Right lobe of liver (tissue), 6 donors: ENCODE measurements at regions not wholly inside any gene's neighbourhood (a gene's known extent, or its start where the extent isn't known, plus 50 kb on each side); places are given as distances from the start of the nearest gene placed in this dataset.

Source experiments
- ATAC-seq, 4 donors: fragments of 200-7000 bp; cut with Tn5 transposase; one replicate each; pipeline ENCODE4 v1.9.1; 2020; ENCODE audit warnings: mild to moderate bottlenecking in 4 of 4, moderate library complexity in 4 of 4
- DNase-seq, 3 donors: peaks; one replicate each; pipeline ENCODE4 v3.0.0-alpha.2; 2020
- H3K27ac ChIP-seq, 3 donors: fragments of 200-600 bp; one replicate each; pipeline ENCODE4 v1.8.0; 2022
- H3K27me3 ChIP-seq, 2 donors: fragments of 200-600 bp; one replicate each; pipeline ENCODE4 v1.8.0; 2022
- H3K36me3 ChIP-seq, 4 donors: fragments of 200-600 bp; sonication (generic) in 1 of 4; one replicate each; pipeline versions ENCODE4 v1.5.1 to v1.8.0; 2017 to 2022; ENCODE audit warnings: control low read depth in 1 of 4
- H3K4me1 ChIP-seq, 4 donors: fragments of 200-600 bp; sonication (generic) in 1 of 4; one replicate each; pipeline versions ENCODE4 v1.5.1 to v1.8.0; 2017 to 2022; ENCODE audit warnings: control low read depth in 1 of 4
- H3K4me3 ChIP-seq, 3 donors: fragments of 200-600 bp; one replicate each; pipeline ENCODE4 v1.8.0; 2022
- H3K9me3 ChIP-seq, 4 donors: fragments of 200-600 bp; sonication (generic) in 1 of 4; one replicate each; pipeline versions ENCODE4 v1.5.1 to v1.8.0; 2017 to 2022; ENCODE audit warnings: control low read depth in 1 of 4
- CTCF ChIP-seq, 4 donors: fragments of 200-600 bp in 3 of 4; fragments of 450-650 bp in 1 of 4; IDR thresholded peaks; one replicate each; pipeline versions ENCODE4 v1.5.1 to v1.8.0; 2016 to 2022; ENCODE audit warnings: antibody characterized with exemption in 4 of 4, mild to moderate bottlenecking in 2 of 4
- POLR2A ChIP-seq: fragments of 450-650 bp; IDR thresholded peaks from one replicate; pipeline ENCODE4 v1.6.1; 2017; ENCODE audit warnings: antibody characterized with exemption, mild to moderate bottlenecking
- WGBS: methylation state at CpG from one replicate; pipeline ENCODE4 v1.1.6; 2018; ENCODE audit warnings: low coverage, low lambda C conversion rate; ENCODE audit not compliant: insufficient coverage; ENCODE audit errors: missing lambda C conversion rate; 5-methylcytosine and 5-hydroxymethylcytosine counted together
- intact Hi-C, 2 donors: fragments of 100-400 bp; cut with DNase I; formaldehyde crosslinking; loops; one replicate each; pipeline versions ENCODE4 v1.11.2 to v1.14.1; 2022
- donor health status: DM: no; HTN: yes; CAD: no.
- donor health status: DM: no; HTN: no; CAD: no.
- donor health status: DM: no; HTN: no; CAD: no.
- donor health status: DM: no; HTN: yes; CAD: no.
- donor health status: DM: no; HTN: yes; CAD: no.

- TF ChIP-seq CTCF (IDR thresholded peaks at IDR 0.05) (no peak), POLR2A (no peak)
- no peaks in the 10 kb centered on the region for H3K36me3 ChIP-seq
- no peak overlapping the region for H3K4me3 ChIP-seq
- H3K4me1 ChIP-seq: no peaks in the 10 kb centered on the region
- ATAC-seq: no peak
- no peaks in the 10 kb centered on the region for H3K27me3 ChIP-seq
- no peak for DNase-seq
- intact Hi-C loops: no loop called here
- no peaks in the 10 kb centered on the region for H3K9me3 ChIP-seq
- WGBS: 79% methylated on average over 2 of the region's 2 CpGs
- no peak overlapping the region for H3K27ac ChIP-seq
Measured at GRCh38 chr1:88063605-88064004, 620.5 kb upstream of the PKN2 start.

GRCh38 chr1:88068407-88068960, 615.6 kb upstream of the PKN2 start:
- DNase-seq (no peak), ATAC-seq (no peak)
- Histone ChIP-seq H3K4me1 (no peaks in the 10 kb centered on the region), H3K9me3 (no peaks in the 10 kb centered on the region), H3K36me3 (no peaks in the 10 kb centered on the region), H3K27ac (no peak overlapping the region), H3K27me3 (no peaks in the 10 kb centered on the region), H3K4me3 (no peak overlapping the region)
- 88% methylated on average over 4 of the region's 5 CpGs for whole genome bisulfite sequencing
- intact Hi-C loops: no loop called here
- TF ChIP-seq POLR2A (no peak), CTCF (IDR thresholded peaks at IDR 0.05) (no peak)

- ATAC-seq: no peak
- intact Hi-C loops: no loop called here
- no peak overlapping the region for H3K27ac ChIP-seq
Measured at GRCh38 chr1:88070956-88071355, 613.1 kb upstream of the PKN2 start.

GRCh38 chr1:88074661-88075060, 609.4 kb upstream of the PKN2 start:
- TF ChIP-seq POLR2A: no peak
- ATAC-seq: no peak

More at GRCh38 chr1:88070956-88071355, 613.1 kb upstream of the PKN2 start:
- Histone ChIP-seq H3K4me1 (no peaks in the 10 kb centered on the region), H3K27me3 (no peaks in the 10 kb centered on the region), H3K4me3 (no peak overlapping the region), H3K36me3 (no peaks in the 10 kb centered on the region), H3K9me3 (no peaks in the 10 kb centered on the region)
- WGBS: 71% methylated on average over 1 of the region's 1 CpG
- no peak for TF ChIP-seq CTCF (IDR thresholded peaks at IDR 0.05)
- TF ChIP-seq POLR2A: no peak
- no peak for DNase-seq

GRCh38 chr1:88075813-88076212, 608.3 kb upstream of the PKN2 start:
- intact Hi-C loops: no loop called here
- H3K9me3 ChIP-seq: no peaks in the 10 kb centered on the region
- DNase-seq: no peak
- H3K4me3 ChIP-seq: no peak overlapping the region
- no peaks in the 10 kb centered on the region for H3K27me3 ChIP-seq
- no peak overlapping the region for H3K27ac ChIP-seq
- 11% methylated on average over 1 of the region's 1 CpG for WGBS
- TF ChIP-seq POLR2A (no peak), CTCF (IDR thresholded peaks at IDR 0.05) (no peak)
- peak in 3 of 4 donors; percentile 42 to 66 (median 58) for ATAC-seq
- H3K36me3 ChIP-seq: no peaks in the 10 kb centered on the region
- no peaks in the 10 kb centered on the region for H3K4me1 ChIP-seq

More at GRCh38 chr1:88074661-88075060, 609.4 kb upstream of the PKN2 start:
- H3K4me3 ChIP-seq: no peak overlapping the region
- no peak for DNase-seq
- H3K27ac ChIP-seq: no peak overlapping the region
- intact Hi-C loops: no loop called here
- no peaks in the 10 kb centered on the region for H3K36me3 ChIP-seq
- H3K27me3 ChIP-seq: no peaks in the 10 kb centered on the region
- H3K9me3 ChIP-seq: no peaks in the 10 kb centered on the region
- H3K4me1 ChIP-seq: no peaks in the 10 kb centered on the region
- 100% methylated on average over 1 of the region's 2 CpGs for WGBS
